ENCODE measurements at regions not wholly inside any gene's neighbourhood (a gene's known extent, or its start where the extent isn't known, plus 50 kb on each side); places are given as distances from the start of the nearest gene placed in this dataset.

DNA sequence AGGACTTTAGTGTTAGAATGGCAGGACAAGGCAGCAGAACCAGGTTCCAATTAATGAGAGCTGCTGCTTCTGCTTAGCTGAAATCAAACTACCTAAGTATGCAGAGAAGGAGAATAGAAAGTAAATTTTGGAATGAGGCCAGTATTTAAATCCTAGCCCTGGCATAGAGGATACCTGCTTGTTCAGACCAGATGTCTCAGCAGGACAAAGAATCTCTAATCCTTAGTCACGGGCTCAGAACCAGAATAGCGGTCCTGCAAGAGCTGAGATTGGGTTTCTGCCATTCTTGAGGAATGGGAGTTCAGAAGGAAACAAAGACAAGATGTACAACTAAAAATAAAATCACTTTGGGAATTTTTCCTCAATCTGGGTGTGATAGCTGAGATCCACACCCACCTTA lies 550.8 kb upstream of the TMEM132C start:
- H3K27me3 ChIP-seq (ENCODE audit: insufficient read depth, poor library complexity, severe bottlenecking): no peaks in the 10 kb centered on the region
- TF ChIP-seq, protein P1, sequence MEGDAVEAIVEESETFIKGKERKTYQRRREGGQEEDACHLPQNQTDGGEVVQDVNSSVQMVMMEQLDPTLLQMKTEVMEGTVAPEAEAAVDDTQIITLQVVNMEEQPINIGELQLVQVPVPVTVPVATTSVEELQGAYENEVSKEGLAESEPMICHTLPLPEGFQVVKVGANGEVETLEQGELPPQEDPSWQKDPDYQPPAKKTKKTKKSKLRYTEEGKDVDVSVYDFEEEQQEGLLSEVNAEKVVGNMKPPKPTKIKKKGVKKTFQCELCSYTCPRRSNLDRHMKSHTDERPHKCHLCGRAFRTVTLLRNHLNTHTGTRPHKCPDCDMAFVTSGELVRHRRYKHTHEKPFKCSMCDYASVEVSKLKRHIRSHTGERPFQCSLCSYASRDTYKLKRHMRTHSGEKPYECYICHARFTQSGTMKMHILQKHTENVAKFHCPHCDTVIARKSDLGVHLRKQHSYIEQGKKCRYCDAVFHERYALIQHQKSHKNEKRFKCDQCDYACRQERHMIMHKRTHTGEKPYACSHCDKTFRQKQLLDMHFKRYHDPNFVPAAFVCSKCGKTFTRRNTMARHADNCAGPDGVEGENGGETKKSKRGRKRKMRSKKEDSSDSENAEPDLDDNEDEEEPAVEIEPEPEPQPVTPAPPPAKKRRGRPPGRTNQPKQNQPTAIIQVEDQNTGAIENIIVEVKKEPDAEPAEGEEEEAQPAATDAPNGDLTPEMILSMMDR (IDR thresholded peaks at IDR 0.05; ENCODE audit: poor library complexity, severe bottlenecking): no peak
- ATAC-seq (ENCODE audit: low read depth): no peak

DNA sequence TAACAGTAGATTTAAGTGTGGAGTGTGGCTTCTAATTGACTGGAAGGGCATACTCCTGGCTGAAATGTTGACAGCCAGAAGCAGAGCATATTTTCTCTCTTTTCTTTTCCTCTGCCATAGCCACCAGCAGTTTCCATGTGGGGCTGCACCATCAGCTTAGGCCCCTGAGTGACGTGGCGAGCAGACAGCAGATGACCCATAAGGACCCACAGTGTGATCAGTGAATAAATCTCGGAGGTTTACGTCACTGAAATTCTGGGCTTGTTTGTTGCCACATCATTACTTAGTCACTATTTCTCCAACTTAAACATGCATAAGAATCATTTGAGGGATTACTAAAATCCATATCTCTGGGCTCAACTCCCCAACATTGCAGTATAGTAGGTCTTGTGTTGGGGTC lies 549.7 kb upstream of the TMEM132C start:
- TF ChIP-seq, protein P1 (IDR thresholded peaks at IDR 0.05; ENCODE audit: poor library complexity, severe bottlenecking): no peak
- Histone ChIP-seq H3K36me3 (ENCODE audit: low read depth) (no peaks in the 10 kb centered on the region), H3K4me3 (ENCODE audit: severe bottlenecking) (no peak overlapping the region), H3K27me3 (ENCODE audit: insufficient read depth, poor library complexity, severe bottlenecking) (no peaks in the 10 kb centered on the region), H3K27ac (ENCODE audit: poor library complexity, severe bottlenecking) (no peak overlapping the region), H3K4me1 (ENCODE audit: insufficient read depth, poor library complexity, severe bottlenecking) (no peaks in the 10 kb centered on the region), H3K9me3 (ENCODE audit: severe bottlenecking) (no peaks in the 10 kb centered on the region)
- no peak for ATAC-seq (ENCODE audit: low read depth)
- no peak for DNase-seq (ENCODE audit: low spot score)

More for the DNA sequence above, 550.8 kb upstream of the TMEM132C start:
- DNase-seq (ENCODE audit: low spot score): no peak
- H3K4me1 ChIP-seq (ENCODE audit: insufficient read depth, poor library complexity, severe bottlenecking): no peaks in the 10 kb centered on the region
- no peak overlapping the region for H3K4me3 ChIP-seq (ENCODE audit: severe bottlenecking)
- no peaks in the 10 kb centered on the region for H3K36me3 ChIP-seq (ENCODE audit: low read depth)
- no peaks in the 10 kb centered on the region for H3K9me3 ChIP-seq (ENCODE audit: severe bottlenecking)
- no peak overlapping the region for H3K27ac ChIP-seq (ENCODE audit: poor library complexity, severe bottlenecking)

DNA sequence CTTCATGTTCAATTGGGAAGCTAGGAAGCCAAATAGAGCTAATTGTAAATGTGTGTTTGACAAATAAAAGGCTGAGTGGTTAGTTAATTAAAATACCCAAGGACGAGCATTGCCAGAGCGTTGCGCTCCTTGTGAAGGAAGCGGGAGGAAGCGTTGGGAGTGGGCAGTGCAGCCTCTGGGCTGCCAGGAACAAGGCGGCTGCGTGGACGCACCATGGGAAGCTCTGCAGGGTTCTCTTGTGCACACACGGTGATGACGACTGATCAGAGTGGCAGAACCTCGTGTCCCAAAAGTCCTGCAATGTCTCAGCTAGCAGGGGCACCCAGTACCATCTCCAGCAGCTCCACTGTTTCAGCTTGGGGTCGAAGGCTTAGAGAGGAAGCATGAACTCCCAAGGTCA lies 546.6 kb upstream of the TMEM132C start:
- Histone ChIP-seq H3K9me3 (ENCODE audit: severe bottlenecking) (no peaks in the 10 kb centered on the region), H3K27me3 (ENCODE audit: insufficient read depth, poor library complexity, severe bottlenecking) (no peaks in the 10 kb centered on the region), H3K36me3 (ENCODE audit: low read depth) (no peaks in the 10 kb centered on the region), H3K4me3 (ENCODE audit: severe bottlenecking) (no peak overlapping the region), H3K4me1 (ENCODE audit: insufficient read depth, poor library complexity, severe bottlenecking) (no peaks in the 10 kb centered on the region), H3K27ac (ENCODE audit: poor library complexity, severe bottlenecking) (no peak overlapping the region)
- ATAC-seq (ENCODE audit: low read depth) (no peak), DNase-seq (ENCODE audit: low spot score) (no peak)
- TF ChIP-seq, protein P1 (IDR thresholded peaks at IDR 0.05; ENCODE audit: poor library complexity, severe bottlenecking): no peak

GRCh38 chr12:127722611-127723010 lies 544.4 kb upstream of the TMEM132C start:
- DNase-seq (ENCODE audit: low spot score): no peak
- H3K36me3 ChIP-seq (ENCODE audit: low read depth): no peaks in the 10 kb centered on the region
- no peak overlapping the region for H3K27ac ChIP-seq (ENCODE audit: poor library complexity, severe bottlenecking)
- no peak for ATAC-seq (ENCODE audit: low read depth)
- H3K27me3 ChIP-seq (ENCODE audit: insufficient read depth, poor library complexity, severe bottlenecking): no peaks in the 10 kb centered on the region
- H3K9me3 ChIP-seq (ENCODE audit: severe bottlenecking): no peaks in the 10 kb centered on the region
- H3K4me3 ChIP-seq (ENCODE audit: severe bottlenecking): no peak overlapping the region
- TF ChIP-seq, protein P1 (IDR thresholded peaks at IDR 0.05; ENCODE audit: poor library complexity, severe bottlenecking): no peak
- H3K4me1 ChIP-seq (ENCODE audit: insufficient read depth, poor library complexity, severe bottlenecking): no peaks in the 10 kb centered on the region

DNA sequence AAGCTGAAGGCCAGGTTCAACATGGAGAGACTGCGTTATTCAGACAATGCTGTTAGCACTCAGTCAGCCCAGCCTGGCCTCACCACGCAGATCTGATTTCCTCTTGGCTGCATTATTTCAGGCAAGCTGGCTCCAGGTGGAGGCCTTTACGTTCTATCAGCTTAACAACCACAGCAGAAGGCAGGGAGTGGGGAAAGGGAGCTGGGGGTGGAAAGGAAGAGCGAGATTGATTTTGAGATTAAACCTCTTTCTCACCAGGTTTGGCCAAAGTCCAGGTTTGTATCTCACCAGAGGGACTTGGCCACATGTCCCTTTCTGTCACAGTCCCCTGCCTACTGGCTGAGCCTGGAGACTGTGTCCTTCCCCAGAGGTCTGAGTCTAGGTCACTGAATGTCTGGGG lies 543.7 kb upstream of the TMEM132C start:
- no peaks in the 10 kb centered on the region for H3K27me3 ChIP-seq (ENCODE audit: insufficient read depth, poor library complexity, severe bottlenecking)
- H3K27ac ChIP-seq (ENCODE audit: poor library complexity, severe bottlenecking): no peak overlapping the region
- H3K36me3 ChIP-seq (ENCODE audit: low read depth): no peaks in the 10 kb centered on the region
- no peak for DNase-seq (ENCODE audit: low spot score)
- no peak for ATAC-seq (ENCODE audit: low read depth)
- H3K4me3 ChIP-seq (ENCODE audit: severe bottlenecking): no peak overlapping the region
- H3K9me3 ChIP-seq (ENCODE audit: severe bottlenecking): no peaks in the 10 kb centered on the region
- TF ChIP-seq, protein P1 (IDR thresholded peaks at IDR 0.05; ENCODE audit: poor library complexity, severe bottlenecking): no peak
- no peaks in the 10 kb centered on the region for H3K4me1 ChIP-seq (ENCODE audit: insufficient read depth, poor library complexity, severe bottlenecking)
